Keratinocyte (primary cell): ENCODE measurements at regions not wholly inside any gene's neighbourhood (a gene's known extent, or its start where the extent isn't known, plus 50 kb on each side); places are given as distances from the start of the nearest gene placed in this dataset.

Experiments
- CTCF ChIP-seq, 3 experiments: IDR thresholded peaks in 1 of 3; conservative IDR thresholded peaks in 1 of 3; optimal IDR thresholded peaks in 1 of 3; 2 replicates in 2 of 3; 3 replicates in 1 of 3; pipeline versions ENCODE3 to v1.5.1; 2011; ENCODE audit warnings: low read length in 3 of 3, mild to moderate bottlenecking in 3 of 3, moderate library complexity in 2 of 3, control low read depth in 1 of 3, inconsistent platforms in 1 of 3; ENCODE audit not compliant: insufficient read depth in 2 of 3; ENCODE audit errors: extremely low read depth in 1 of 3
- EZH2 ChIP-seq: IDR thresholded peaks from one replicate; pipeline ENCODE4 v1.6.1; 2012; ENCODE audit warnings: inconsistent platforms, mild to moderate bottlenecking, low read length, moderate library complexity

DNA sequence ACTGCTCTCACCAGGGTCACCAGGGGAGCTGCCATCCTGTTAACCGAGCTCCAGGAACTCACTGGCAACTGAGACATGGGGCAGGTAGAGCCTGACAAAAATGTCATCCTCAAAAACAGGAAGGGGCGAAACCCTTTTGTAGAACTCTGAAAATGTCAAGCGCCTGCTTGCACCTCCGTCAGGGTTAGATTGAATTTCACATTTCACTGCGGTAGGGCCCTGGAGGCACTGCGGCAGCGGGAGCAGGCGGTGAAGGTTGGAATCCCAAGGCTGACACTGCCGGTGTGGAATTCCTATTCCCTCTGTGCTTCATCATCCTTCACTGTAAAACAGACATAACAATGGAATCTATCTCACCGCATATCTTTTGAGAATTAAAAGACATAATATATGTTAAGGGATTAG lies 142.8 kb upstream of the TMCC3 start:
- no peak for TF ChIP-seq CTCF (optimal IDR thresholded peaks at IDR 0.05 in 1 of 3, IDR thresholded peaks at IDR 0.05 in 1 of 3, conservative IDR thresholded peaks at IDR 0.05 in 1 of 3; ENCODE audit: extremely low read depth in 1 of 3, insufficient read depth in 2 of 3, low read length in 3 of 3)
- TF ChIP-seq EZH2 = no peak
